Sigmoid colon (tissue), 4 donors: ENCODE measurements at regions not wholly inside any gene's neighbourhood (a gene's known extent, or its start where the extent isn't known, plus 50 kb on each side); places are given as distances from the start of the nearest gene placed in this dataset.

Source experiments
- EP300 ChIP-seq, 4 donors: sonication (generic); formaldehyde crosslinking; IDR thresholded peaks; one replicate each; pipeline ENCODE4 v1.6.1; 2017; ENCODE audit warnings: antibody characterized with exemption in 4 of 4
- POLR2A ChIP-seq, 2 donors: fragments of 450-650 bp; IDR thresholded peaks; one replicate each; pipeline ENCODE4 v1.6.1; 2016; ENCODE audit warnings: antibody characterized with exemption in 2 of 2, mild to moderate bottlenecking in 2 of 2, moderate library complexity in 2 of 2
- POLR2AphosphoS5 ChIP-seq, 4 donors: sonication (generic); formaldehyde crosslinking; IDR thresholded peaks; one replicate each; pipeline ENCODE4 v1.6.1; 2017; ENCODE audit warnings: antibody characterized with exemption in 4 of 4
- TF ChIP-seq, protein P1 (sequence below), 4 experiments: fragments of 450-650 bp in 3 of 4; fragments of 200-600 bp in 1 of 4; IDR thresholded peaks; one replicate each; pipeline ENCODE4 v1.5.1; 2016 to 2019; ENCODE audit warnings: antibody characterized with exemption in 4 of 4, mild to moderate bottlenecking in 3 of 4, moderate library complexity in 2 of 4

DNA sequence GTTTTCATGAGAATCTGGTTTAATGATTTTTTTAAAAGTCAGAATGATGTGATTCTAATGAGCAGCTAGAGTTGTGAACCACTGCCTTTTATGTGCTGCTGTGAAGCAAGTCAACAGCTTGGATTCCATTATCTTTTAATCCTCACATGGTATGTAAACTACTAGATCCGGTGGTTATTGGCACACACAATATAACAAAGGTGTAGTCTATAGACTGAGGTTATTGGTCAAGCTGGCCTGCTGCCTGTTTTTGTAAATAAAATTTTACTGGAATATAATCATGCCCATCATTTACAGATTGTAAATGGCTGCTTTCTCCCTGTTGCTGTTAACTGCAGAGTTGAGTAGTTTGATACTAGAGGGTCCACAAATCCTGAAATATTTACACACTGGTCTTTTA is 103.1 kb downstream of the OTOL1 start:
- TF ChIP-seq, protein P1, sequence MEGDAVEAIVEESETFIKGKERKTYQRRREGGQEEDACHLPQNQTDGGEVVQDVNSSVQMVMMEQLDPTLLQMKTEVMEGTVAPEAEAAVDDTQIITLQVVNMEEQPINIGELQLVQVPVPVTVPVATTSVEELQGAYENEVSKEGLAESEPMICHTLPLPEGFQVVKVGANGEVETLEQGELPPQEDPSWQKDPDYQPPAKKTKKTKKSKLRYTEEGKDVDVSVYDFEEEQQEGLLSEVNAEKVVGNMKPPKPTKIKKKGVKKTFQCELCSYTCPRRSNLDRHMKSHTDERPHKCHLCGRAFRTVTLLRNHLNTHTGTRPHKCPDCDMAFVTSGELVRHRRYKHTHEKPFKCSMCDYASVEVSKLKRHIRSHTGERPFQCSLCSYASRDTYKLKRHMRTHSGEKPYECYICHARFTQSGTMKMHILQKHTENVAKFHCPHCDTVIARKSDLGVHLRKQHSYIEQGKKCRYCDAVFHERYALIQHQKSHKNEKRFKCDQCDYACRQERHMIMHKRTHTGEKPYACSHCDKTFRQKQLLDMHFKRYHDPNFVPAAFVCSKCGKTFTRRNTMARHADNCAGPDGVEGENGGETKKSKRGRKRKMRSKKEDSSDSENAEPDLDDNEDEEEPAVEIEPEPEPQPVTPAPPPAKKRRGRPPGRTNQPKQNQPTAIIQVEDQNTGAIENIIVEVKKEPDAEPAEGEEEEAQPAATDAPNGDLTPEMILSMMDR (IDR thresholded peaks at IDR 0.05), result no peak
- TF ChIP-seq EP300 (IDR thresholded peaks at IDR 0.05), result no peak
- TF ChIP-seq POLR2A (IDR thresholded peaks at IDR 0.05), result no peak
- TF ChIP-seq POLR2AphosphoS5 (IDR thresholded peaks at IDR 0.05), result no peak
